GM06990 (cell line): ENCODE measurements at regions not wholly inside any gene's neighbourhood (a gene's known extent, or its start where the extent isn't known, plus 50 kb on each side); places are given as distances from the start of the nearest gene placed in this dataset.

ENCODE experiments used
- DNase-seq: peaks from one replicate; pipeline ENCODE4 v3.0.0-alpha.2; 2011; ENCODE audit not compliant: insufficient read length; ENCODE audit errors: extremely low read depth
- H3K27me3 ChIP-seq: replicated peaks from 2 replicates; pipeline ENCODE4 v1.6.0; 2011; ENCODE audit warnings: low read length; ENCODE audit not compliant: control insufficient read depth, insufficient read depth
- H3K36me3 ChIP-seq: 2 replicates; pipeline ENCODE4 v1.5.1; 2011; ENCODE audit warnings: low read length; ENCODE audit not compliant: control insufficient read depth, insufficient read depth
- H3K4me3 ChIP-seq: replicated peaks from 2 replicates; pipeline ENCODE4 v1.5.1; 2011; ENCODE audit warnings: low read depth, mild to moderate bottlenecking, control low read depth, low read length
- TF ChIP-seq, protein P1 (sequence below): IDR thresholded peaks from 2 replicates; pipeline ENCODE4 v1.5.1; 2011; ENCODE audit warnings: low read length, control low read depth, mild to moderate bottlenecking, inconsistent platforms; ENCODE audit not compliant: insufficient read depth, poor library complexity, severe bottlenecking

DNA sequence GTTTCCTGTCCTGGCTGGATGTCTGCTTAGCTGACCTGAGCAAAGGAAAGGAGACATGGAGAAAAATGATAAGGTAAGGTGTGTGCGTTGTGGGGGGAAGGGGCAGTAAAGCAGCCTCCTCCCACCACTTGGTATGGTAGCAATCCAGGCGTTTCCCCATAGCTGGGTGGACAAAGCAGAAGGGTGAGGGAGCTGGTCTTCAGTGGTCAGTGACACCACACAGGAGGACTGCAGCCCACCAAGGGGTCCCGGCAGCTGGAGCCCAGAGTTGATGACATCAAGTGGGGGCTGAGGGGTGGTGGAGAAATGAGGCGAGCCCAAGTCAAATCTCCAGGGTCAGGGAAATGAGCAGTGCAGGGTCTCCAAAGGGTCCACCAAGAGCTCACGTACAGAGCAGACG lies 69.3 kb upstream of the LRRN2 start:
- H3K4me3 ChIP-seq = no peak overlapping the region
- TF ChIP-seq, protein P1, sequence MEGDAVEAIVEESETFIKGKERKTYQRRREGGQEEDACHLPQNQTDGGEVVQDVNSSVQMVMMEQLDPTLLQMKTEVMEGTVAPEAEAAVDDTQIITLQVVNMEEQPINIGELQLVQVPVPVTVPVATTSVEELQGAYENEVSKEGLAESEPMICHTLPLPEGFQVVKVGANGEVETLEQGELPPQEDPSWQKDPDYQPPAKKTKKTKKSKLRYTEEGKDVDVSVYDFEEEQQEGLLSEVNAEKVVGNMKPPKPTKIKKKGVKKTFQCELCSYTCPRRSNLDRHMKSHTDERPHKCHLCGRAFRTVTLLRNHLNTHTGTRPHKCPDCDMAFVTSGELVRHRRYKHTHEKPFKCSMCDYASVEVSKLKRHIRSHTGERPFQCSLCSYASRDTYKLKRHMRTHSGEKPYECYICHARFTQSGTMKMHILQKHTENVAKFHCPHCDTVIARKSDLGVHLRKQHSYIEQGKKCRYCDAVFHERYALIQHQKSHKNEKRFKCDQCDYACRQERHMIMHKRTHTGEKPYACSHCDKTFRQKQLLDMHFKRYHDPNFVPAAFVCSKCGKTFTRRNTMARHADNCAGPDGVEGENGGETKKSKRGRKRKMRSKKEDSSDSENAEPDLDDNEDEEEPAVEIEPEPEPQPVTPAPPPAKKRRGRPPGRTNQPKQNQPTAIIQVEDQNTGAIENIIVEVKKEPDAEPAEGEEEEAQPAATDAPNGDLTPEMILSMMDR = no peak
- DNase-seq = no peak
- H3K27me3 ChIP-seq = peaks cover 2% of the 10 kb centered on the region; the same call in 1 of the 2 replicates
- no peaks in the 10 kb centered on the region for H3K36me3 ChIP-seq

DNA sequence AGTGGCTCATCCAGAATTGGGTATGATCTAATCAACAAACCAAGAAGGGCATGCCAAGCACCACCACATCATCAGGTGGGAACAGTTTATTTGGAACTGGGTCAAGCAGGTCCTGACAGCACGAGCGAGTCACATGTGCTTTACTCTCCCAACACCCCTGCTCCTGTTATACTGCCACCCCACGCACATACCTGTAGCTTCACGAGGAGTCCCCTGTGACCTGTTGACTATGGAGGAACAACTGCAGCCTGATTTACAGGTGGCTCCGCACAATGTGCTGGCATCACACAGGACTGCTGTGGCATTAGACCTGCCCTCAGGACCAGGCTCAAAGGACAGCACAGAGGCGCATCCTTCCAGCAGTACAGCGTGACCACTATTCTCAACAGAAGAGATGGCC lies 70.8 kb upstream of the LRRN2 start:
- H3K27me3 ChIP-seq = peaks cover under 1% of the 10 kb centered on the region; the same call in 1 of the 2 replicates
- H3K36me3 ChIP-seq = no peaks in the 10 kb centered on the region
- TF ChIP-seq, protein P1 = no peak
- H3K4me3 ChIP-seq = no peak overlapping the region
- no peak for DNase-seq

DNA sequence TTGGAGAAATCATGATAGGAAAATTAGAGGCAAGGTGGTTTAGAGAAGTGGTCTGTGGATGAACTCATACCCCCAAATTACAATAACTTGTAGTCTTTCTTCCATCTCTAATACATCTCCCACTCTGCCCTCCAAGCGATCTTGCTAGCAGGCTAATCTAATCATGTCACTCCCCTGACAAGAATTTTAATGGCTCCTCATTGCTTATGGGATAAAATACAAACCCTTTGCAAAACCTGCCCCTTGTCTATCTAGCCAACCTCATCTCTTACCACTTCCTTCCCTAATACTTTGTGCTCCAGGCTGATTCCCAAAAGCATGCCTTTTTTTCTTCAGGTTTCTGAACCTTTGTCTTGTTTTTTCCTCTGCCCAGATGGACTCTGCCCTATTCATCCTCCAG lies 71.3 kb upstream of the LRRN2 start:
- Histone ChIP-seq H3K36me3 (no peaks in the 10 kb centered on the region), H3K4me3 (no peak overlapping the region), H3K27me3 (no peaks in the 10 kb centered on the region; the same call in 1 of the 2 replicates)
- DNase-seq = no peak
- TF ChIP-seq, protein P1 = no peak

DNA sequence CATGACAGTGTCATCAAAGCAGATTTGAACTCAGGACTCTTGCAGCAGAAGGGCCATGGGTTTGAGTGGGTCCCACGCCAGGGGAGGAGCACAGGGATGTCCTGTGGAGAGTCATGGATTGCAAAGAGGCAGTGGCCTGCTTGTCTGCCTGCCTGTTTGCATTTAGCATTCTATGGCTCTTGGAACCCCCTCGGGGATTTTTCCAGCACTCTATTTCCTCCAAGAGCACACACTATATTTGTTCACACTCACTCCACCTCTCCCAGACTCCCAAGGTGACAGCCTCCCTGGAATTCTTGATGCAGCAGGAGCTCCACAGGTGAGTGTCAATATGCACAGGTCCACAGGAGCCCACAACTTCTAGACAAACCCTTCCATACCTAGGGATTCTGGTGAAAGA lies 73.1 kb upstream of the LRRN2 start:
- Histone ChIP-seq H3K27me3 (no peaks in the 10 kb centered on the region; the same call in 1 of the 2 replicates), H3K36me3 (no peaks in the 10 kb centered on the region), H3K4me3 (no peak overlapping the region)
- TF ChIP-seq, protein P1 = no peak
- no peak for DNase-seq

DNA sequence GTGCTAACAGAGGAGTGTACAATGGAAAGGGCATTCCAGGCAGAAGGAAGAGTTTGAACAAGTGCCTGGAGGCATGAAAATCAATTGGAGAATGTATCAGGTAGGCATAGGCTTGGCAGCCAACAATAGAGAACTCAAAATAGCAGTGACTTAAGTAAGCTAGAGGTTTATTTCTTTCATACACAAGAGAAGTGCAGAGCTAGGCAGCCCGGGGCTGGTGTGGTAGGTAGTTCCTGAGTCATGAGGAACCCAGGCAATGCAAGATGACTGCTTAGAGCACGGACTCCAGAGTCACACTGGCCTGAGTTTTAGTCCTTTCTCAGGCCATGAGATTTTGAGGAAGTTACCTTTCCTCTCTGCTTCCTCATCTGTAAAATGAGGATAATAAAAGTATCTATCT lies 74.8 kb upstream of the LRRN2 start:
- Histone ChIP-seq H3K4me3 (no peak overlapping the region), H3K36me3 (no peaks in the 10 kb centered on the region), H3K27me3 (no peaks in the 10 kb centered on the region; the same call in 1 of the 2 replicates)
- TF ChIP-seq, protein P1 = no peak
- DNase-seq = no peak

DNA sequence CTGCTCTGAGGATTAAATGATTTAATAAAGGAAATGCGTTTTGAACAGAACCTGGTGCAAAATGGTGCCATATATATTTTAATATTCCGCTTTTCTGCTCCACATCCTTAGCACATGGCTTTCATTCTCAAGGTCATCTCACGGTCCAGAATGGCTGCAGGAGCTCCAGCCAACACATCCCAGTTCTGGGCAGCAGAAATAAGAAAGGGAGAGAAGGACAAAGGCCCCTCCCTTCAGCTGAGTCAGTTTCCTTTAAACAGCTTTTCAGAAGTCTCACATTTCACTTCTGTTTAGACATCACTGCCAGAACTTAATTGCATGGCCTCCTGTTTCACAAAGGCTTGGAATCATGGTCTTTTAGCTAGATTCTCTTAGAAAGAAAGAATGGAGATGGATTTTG lies 75.2 kb upstream of the LRRN2 start:
- no peaks in the 10 kb centered on the region for H3K36me3 ChIP-seq
- H3K27me3 ChIP-seq = no peaks in the 10 kb centered on the region; the same call in 1 of the 2 replicates
- TF ChIP-seq, protein P1 = no peak
- no peak for DNase-seq
- no peak overlapping the region for H3K4me3 ChIP-seq
